22Rv1 (cell line): ENCODE measurements at regions not wholly inside any gene's neighbourhood (a gene's known extent, or its start where the extent isn't known, plus 50 kb on each side); places are given as distances from the start of the nearest gene placed in this dataset.

ENCODE experiments used
- ZFX ChIP-seq: fragments of 450-650 bp; IDR thresholded peaks from 2 replicates; pipeline ENCODE4 v1.6.1; 2017; ENCODE audit warnings: antibody characterized with exemption, borderline replicate concordance
- TF ChIP-seq, protein P1 (sequence below): fragments of 450-650 bp; IDR thresholded peaks from 2 replicates; pipeline ENCODE4 v1.5.1; 2017; ENCODE audit warnings: mild to moderate bottlenecking

DNA sequence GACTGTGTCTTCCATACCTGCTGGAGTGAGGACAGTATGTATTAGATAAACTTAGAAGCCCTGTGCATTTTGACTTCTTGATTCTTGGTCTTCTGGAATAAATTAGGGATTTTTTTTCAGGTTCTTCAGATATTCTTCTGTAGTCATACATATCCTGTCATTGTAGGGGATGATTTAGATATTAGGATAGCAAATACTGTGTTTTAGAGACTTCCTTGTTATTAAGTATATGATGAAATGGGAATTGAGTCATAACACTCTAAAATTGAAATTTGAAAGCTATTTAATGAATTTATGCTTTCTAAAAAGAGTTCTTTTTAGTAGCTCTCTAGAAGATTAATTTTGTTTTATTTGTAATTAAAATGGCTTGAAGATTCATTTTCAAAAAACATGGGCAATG, 371.5 kb upstream of the RGS6 start:
- TF ChIP-seq, protein P1, sequence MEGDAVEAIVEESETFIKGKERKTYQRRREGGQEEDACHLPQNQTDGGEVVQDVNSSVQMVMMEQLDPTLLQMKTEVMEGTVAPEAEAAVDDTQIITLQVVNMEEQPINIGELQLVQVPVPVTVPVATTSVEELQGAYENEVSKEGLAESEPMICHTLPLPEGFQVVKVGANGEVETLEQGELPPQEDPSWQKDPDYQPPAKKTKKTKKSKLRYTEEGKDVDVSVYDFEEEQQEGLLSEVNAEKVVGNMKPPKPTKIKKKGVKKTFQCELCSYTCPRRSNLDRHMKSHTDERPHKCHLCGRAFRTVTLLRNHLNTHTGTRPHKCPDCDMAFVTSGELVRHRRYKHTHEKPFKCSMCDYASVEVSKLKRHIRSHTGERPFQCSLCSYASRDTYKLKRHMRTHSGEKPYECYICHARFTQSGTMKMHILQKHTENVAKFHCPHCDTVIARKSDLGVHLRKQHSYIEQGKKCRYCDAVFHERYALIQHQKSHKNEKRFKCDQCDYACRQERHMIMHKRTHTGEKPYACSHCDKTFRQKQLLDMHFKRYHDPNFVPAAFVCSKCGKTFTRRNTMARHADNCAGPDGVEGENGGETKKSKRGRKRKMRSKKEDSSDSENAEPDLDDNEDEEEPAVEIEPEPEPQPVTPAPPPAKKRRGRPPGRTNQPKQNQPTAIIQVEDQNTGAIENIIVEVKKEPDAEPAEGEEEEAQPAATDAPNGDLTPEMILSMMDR = no peak
- no peak for TF ChIP-seq ZFX
